Keratinocyte (primary cell): ENCODE measurements at regions not wholly inside any gene's neighbourhood (a gene's known extent, or its start where the extent isn't known, plus 50 kb on each side); places are given as distances from the start of the nearest gene placed in this dataset.

Source experiments
- DNase-seq: peaks from one replicate; pipeline ENCODE4 v3.0.0-alpha.2; 2011; ENCODE audit warnings: low read depth, missing footprints, low spot score
- FAIRE-seq: peaks from 2 replicates; lab custom pipeline; 2011; peaks lifted over from hg19 to GRCh38; lab: Jason Lieb, UNC
- H2AFZ ChIP-seq: 2 replicates; pipeline ENCODE4 v1.6.0; 2012; ENCODE audit warnings: low read length, control low read depth, inconsistent platforms; ENCODE audit not compliant: control insufficient read depth
- H3K27ac ChIP-seq: 2 replicates; pipeline ENCODE4 v1.5.1; 2011; ENCODE audit warnings: low read length; ENCODE audit not compliant: control insufficient read depth, insufficient read depth
- H3K27me3 ChIP-seq: 3 replicates; pipeline ENCODE4 v1.6.0; 2011; ENCODE audit warnings: low read length; ENCODE audit not compliant: control insufficient read depth, insufficient read depth; ENCODE audit errors: extremely low read depth
- H3K36me3 ChIP-seq, 2 experiments: 2 replicates in 1 of 2; 3 replicates in 1 of 2; pipeline ENCODE4 v1.5.1; 2011; ENCODE audit warnings: low read length in 2 of 2, mild to moderate bottlenecking in 1 of 2; ENCODE audit not compliant: control insufficient read depth in 2 of 2, insufficient read depth in 2 of 2; ENCODE audit errors: extremely low read depth in 1 of 2
- H3K4me1 ChIP-seq: 3 replicates; pipeline ENCODE4 v1.5.1; 2011; ENCODE audit warnings: low read length; ENCODE audit not compliant: control insufficient read depth, insufficient read depth; ENCODE audit errors: extremely low read depth
- H3K4me2 ChIP-seq: 3 replicates; pipeline ENCODE4 v1.6.0; 2011; ENCODE audit warnings: low read depth, low read length; ENCODE audit not compliant: control insufficient read depth, insufficient read depth; ENCODE audit errors: extremely low read depth
- H3K4me3 ChIP-seq, 3 experiments: fragments of 200-600 bp in 1 of 3; sonication (generic) in 1 of 3; 2 replicates in 2 of 3; 3 replicates in 1 of 3; pipeline ENCODE4 v1.5.1; 2011 to 2016; ENCODE audit warnings: low read length in 3 of 3, mild to moderate bottlenecking in 3 of 3, control low read depth in 2 of 3, inconsistent platforms in 1 of 3, low read depth in 1 of 3, mixed read lengths in 1 of 3, mixed run types in 1 of 3, moderate library complexity in 1 of 3; ENCODE audit not compliant: control insufficient read depth in 2 of 3, insufficient read depth in 2 of 3; ENCODE audit errors: extremely low read depth in 1 of 3
- H3K79me2 ChIP-seq: 2 replicates; pipeline ENCODE4 v1.6.0; 2012; ENCODE audit warnings: low read length; ENCODE audit not compliant: control insufficient read depth, insufficient read depth
- H3K9ac ChIP-seq: 3 replicates; pipeline ENCODE4 v1.6.0; 2011; ENCODE audit warnings: low read length; ENCODE audit not compliant: control insufficient read depth, insufficient read depth; ENCODE audit errors: extremely low read depth
- H3K9me1 ChIP-seq: 3 replicates; pipeline ENCODE4 v1.6.0; 2011; ENCODE audit warnings: low read length; ENCODE audit not compliant: control insufficient read depth, insufficient read depth; ENCODE audit errors: extremely low read depth
- H3K9me3 ChIP-seq: 2 replicates; pipeline ENCODE4 v1.5.1; 2012; ENCODE audit warnings: low read depth, low read length; ENCODE audit not compliant: control insufficient read depth
- H4K20me1 ChIP-seq: 3 replicates; pipeline ENCODE4 v1.6.0; 2011; ENCODE audit warnings: low read length; ENCODE audit not compliant: control insufficient read depth, insufficient read depth; ENCODE audit errors: extremely low read depth
- CTCF ChIP-seq, 3 experiments: IDR thresholded peaks in 1 of 3; conservative IDR thresholded peaks in 1 of 3; optimal IDR thresholded peaks in 1 of 3; 2 replicates in 2 of 3; 3 replicates in 1 of 3; pipeline versions ENCODE3 to v1.5.1; 2011; ENCODE audit warnings: low read length in 3 of 3, mild to moderate bottlenecking in 3 of 3, moderate library complexity in 2 of 3, control low read depth in 1 of 3, inconsistent platforms in 1 of 3; ENCODE audit not compliant: insufficient read depth in 2 of 3; ENCODE audit errors: extremely low read depth in 1 of 3
- EZH2 ChIP-seq: IDR thresholded peaks from one replicate; pipeline ENCODE4 v1.6.1; 2012; ENCODE audit warnings: inconsistent platforms, mild to moderate bottlenecking, low read length, moderate library complexity
- dilution Hi-C: fragments of 300-500 bp; cut with MboI; formaldehyde crosslinking; loops from one replicate; pipeline ENCODE4 v1.7.0; 2020; ENCODE audit warnings: low sequenced_read_pairs; ENCODE audit not compliant: extremely low pct_ligation_motif_present

GRCh38 chr2:196286821-196287220 is 115.4 kb upstream of the STK17B start:
- no peaks in the 10 kb centered on the region for H3K9me1 ChIP-seq
- DNase-seq, result no peak
- H3K27ac ChIP-seq, result no peak overlapping the region
- no peak overlapping the region for H2AFZ ChIP-seq
- H3K9me3 ChIP-seq, result no peaks in the 10 kb centered on the region
- no peaks in the 10 kb centered on the region for H4K20me1 ChIP-seq
- no peaks in the 10 kb centered on the region for H3K79me2 ChIP-seq
- H3K9ac ChIP-seq, result no peak overlapping the region
- H3K4me3 ChIP-seq, result no peak overlapping the region
- dilution Hi-C loops, result no loop called here
- no peak for FAIRE-seq
- H3K4me1 ChIP-seq, result peaks cover 14% of the 10 kb centered on the region
- H3K4me2 ChIP-seq, result no peak overlapping the region
- no peaks in the 10 kb centered on the region for H3K36me3 ChIP-seq
- H3K27me3 ChIP-seq, result no peaks in the 10 kb centered on the region
- TF ChIP-seq CTCF (optimal IDR thresholded peaks at IDR 0.05 in 1 of 3, IDR thresholded peaks at IDR 0.05 in 1 of 3, conservative IDR thresholded peaks at IDR 0.05 in 1 of 3; ENCODE audit: extremely low read depth in 1 of 3, insufficient read depth in 2 of 3, low read length in 3 of 3) (no peak), EZH2 (no peak)

- no peak overlapping the region for H3K9ac ChIP-seq
- no peaks in the 10 kb centered on the region for H3K9me3 ChIP-seq
- H3K4me3 ChIP-seq, result no peak overlapping the region
- H3K4me2 ChIP-seq, result no peak overlapping the region
- no peak for FAIRE-seq
- H3K27ac ChIP-seq, result no peak overlapping the region
- no peaks in the 10 kb centered on the region for H3K36me3 ChIP-seq
- TF ChIP-seq EZH2, result no peak
- no peak for TF ChIP-seq CTCF (optimal IDR thresholded peaks at IDR 0.05 in 1 of 3, IDR thresholded peaks at IDR 0.05 in 1 of 3, conservative IDR thresholded peaks at IDR 0.05 in 1 of 3; ENCODE audit: extremely low read depth in 1 of 3, insufficient read depth in 2 of 3, low read length in 3 of 3)
- H4K20me1 ChIP-seq, result no peaks in the 10 kb centered on the region
- dilution Hi-C loops, result no loop called here
- H3K4me1 ChIP-seq, result peaks cover 21% of the 10 kb centered on the region
- DNase-seq, result no peak
- no peaks in the 10 kb centered on the region for H3K27me3 ChIP-seq
- no peak overlapping the region for H2AFZ ChIP-seq
- H3K9me1 ChIP-seq, result no peaks in the 10 kb centered on the region
- H3K79me2 ChIP-seq, result no peaks in the 10 kb centered on the region
These were observed 116.1 kb upstream of the STK17B start for GRCh38 chr2:196287523-196287922.
